H9 (cell line): ENCODE measurements at regions not wholly inside any gene's neighbourhood (a gene's known extent, or its start where the extent isn't known, plus 50 kb on each side); places are given as distances from the start of the nearest gene placed in this dataset.

Experiments
- DNase-seq: peaks from one replicate; pipeline ENCODE4 v3.0.0-alpha.2; 2017
- H2AFZ ChIP-seq: one replicate; pipeline ENCODE4 v1.6.1; 2013; ENCODE audit warnings: mild to moderate bottlenecking, low read length, control low read depth, moderate library complexity
- H2AK5ac ChIP-seq: 2 replicates; pipeline ENCODE4 v1.6.1; 2013; ENCODE audit warnings: low read length, control low read depth, mixed read lengths; ENCODE audit not compliant: insufficient read length
- H2BK120ac ChIP-seq: one replicate; pipeline ENCODE4 v1.6.1; 2013; ENCODE audit warnings: low read depth, mild to moderate bottlenecking, low read length, control low read depth, inconsistent platforms; ENCODE audit not compliant: poor library complexity, severe bottlenecking
- H2BK12ac ChIP-seq: 2 replicates; pipeline ENCODE4 v1.6.1; 2013; ENCODE audit warnings: low read length, control low read depth, mixed read lengths, low read depth; ENCODE audit not compliant: insufficient read length
- H2BK15ac ChIP-seq: 2 replicates; pipeline ENCODE4 v1.6.1; 2013; ENCODE audit warnings: low read depth, low read length, control low read depth
- H2BK20ac ChIP-seq: one replicate; pipeline ENCODE4 v1.6.1; 2013; ENCODE audit warnings: low read depth, mild to moderate bottlenecking, low read length, control low read depth, inconsistent platforms; ENCODE audit not compliant: poor library complexity, severe bottlenecking
- H2BK5ac ChIP-seq: 2 replicates; pipeline ENCODE4 v1.6.1; 2013; ENCODE audit warnings: low read length, control low read depth, mixed read lengths; ENCODE audit not compliant: insufficient read length
- H3K14ac ChIP-seq: 2 replicates; pipeline ENCODE4 v1.6.1; 2013; ENCODE audit warnings: low read length, control low read depth; ENCODE audit not compliant: insufficient read depth
- H3K18ac ChIP-seq: 2 replicates; pipeline ENCODE4 v1.6.1; 2013; ENCODE audit warnings: low read depth, mild to moderate bottlenecking, mixed read lengths, low read length, control low read depth; ENCODE audit not compliant: insufficient read length
- H3K23ac ChIP-seq: 2 replicates; pipeline ENCODE4 v1.6.1; 2013; ENCODE audit warnings: low read length, control low read depth, mixed read lengths, low read depth; ENCODE audit not compliant: insufficient read length
- H3K23me2 ChIP-seq: 2 replicates; pipeline ENCODE4 v1.6.1; 2013; ENCODE audit warnings: low read depth, mild to moderate bottlenecking, mixed read lengths, low read length, control low read depth; ENCODE audit not compliant: insufficient read length, poor library complexity, severe bottlenecking
- H3K27ac ChIP-seq: 2 replicates; pipeline ENCODE4 v1.5.1; 2013; ENCODE audit warnings: low read length, control low read depth, mixed read lengths, low read depth; ENCODE audit not compliant: insufficient read length
- H3K27me3 ChIP-seq: 2 replicates; pipeline ENCODE4 v1.6.1; 2013; ENCODE audit warnings: low read length, control low read depth, inconsistent platforms; ENCODE audit not compliant: insufficient read depth
- H3K4ac ChIP-seq: 2 replicates; pipeline ENCODE4 v1.6.1; 2013; ENCODE audit warnings: low read depth, mild to moderate bottlenecking, control low read depth, inconsistent platforms, low read length, moderate library complexity
- H3K4me1 ChIP-seq: 2 replicates; pipeline ENCODE4 v1.6.1; 2013; ENCODE audit warnings: low read length, control low read depth, inconsistent platforms; ENCODE audit not compliant: insufficient read depth
- H3K4me2 ChIP-seq: 2 replicates; pipeline ENCODE4 v1.6.1; 2013; ENCODE audit warnings: low read length, control low read depth, mixed read lengths; ENCODE audit not compliant: insufficient read length, insufficient read depth
- H3K56ac ChIP-seq: 2 replicates; pipeline ENCODE4 v1.6.1; 2013; ENCODE audit warnings: low read depth, mild to moderate bottlenecking, mixed read lengths, low read length, control low read depth; ENCODE audit not compliant: insufficient read length
- H3K79me1 ChIP-seq: 2 replicates; pipeline ENCODE4 v1.6.1; 2013; ENCODE audit warnings: low read depth, mild to moderate bottlenecking, moderate library complexity, low read length, control low read depth, inconsistent platforms; ENCODE audit not compliant: insufficient read depth, poor library complexity, severe bottlenecking
- H3K79me2 ChIP-seq: 2 replicates; pipeline ENCODE4 v1.6.1; 2013; ENCODE audit warnings: low read length, control low read depth, inconsistent platforms; ENCODE audit not compliant: insufficient read depth
- H3K9ac ChIP-seq: 2 replicates; pipeline ENCODE4 v1.6.1; 2013; ENCODE audit warnings: low read length, control low read depth, mixed read lengths; ENCODE audit not compliant: insufficient read length; ENCODE audit errors: extremely low read depth
- H3K9me3 ChIP-seq: one replicate; pipeline ENCODE4 v1.6.1; 2013; ENCODE audit warnings: low read depth, low read length, inconsistent platforms; ENCODE audit not compliant: control insufficient read depth
- H3T11ph ChIP-seq: one replicate; pipeline ENCODE4 v1.6.1; 2013; ENCODE audit warnings: mild to moderate bottlenecking, low read length, control low read depth, inconsistent platforms
- H4K20me1 ChIP-seq: one replicate; pipeline ENCODE4 v1.6.1; 2013; ENCODE audit not compliant: control insufficient read depth, insufficient read length, insufficient read depth
- H4K5ac ChIP-seq: 2 replicates; pipeline ENCODE4 v1.6.1; 2013; ENCODE audit warnings: low read depth, mild to moderate bottlenecking, mixed read lengths, low read length, control low read depth; ENCODE audit not compliant: insufficient read length
- H4K8ac ChIP-seq: replicated peaks from 2 replicates; pipeline ENCODE4 v1.6.1; 2013; ENCODE audit warnings: low read length, control low read depth, mixed read lengths, low read depth; ENCODE audit not compliant: insufficient read length
- H4K91ac ChIP-seq: 2 replicates; pipeline ENCODE4 v1.6.1; 2013; ENCODE audit warnings: low read depth, mild to moderate bottlenecking, moderate library complexity, mixed read lengths, low read length, control low read depth; ENCODE audit not compliant: insufficient read length
- H3K27ac Mint-ChIP-seq, 3 experiments: 2 replicates in 2 of 3; 3 replicates in 1 of 3; pipeline ENCODE4 v1.8.0; 2020 to 2021; ENCODE audit warnings: mixed read lengths in 3 of 3, mild to moderate bottlenecking in 1 of 3, moderate library complexity in 1 of 3
- H3K27me3 Mint-ChIP-seq: 2 replicates; pipeline ENCODE4 v1.8.0; 2021; ENCODE audit warnings: low read depth, mild to moderate bottlenecking, moderate library complexity, mixed read lengths
- H3K36me3 Mint-ChIP-seq, 3 experiments: 2 replicates in 2 of 3; 3 replicates in 1 of 3; pipeline ENCODE4 v1.8.0; 2020 to 2021; ENCODE audit warnings: low read depth in 3 of 3, mixed read lengths in 3 of 3; ENCODE audit not compliant: insufficient read depth in 1 of 3
- H3K4me1 Mint-ChIP-seq, 2 experiments: 2 replicates each; pipeline ENCODE4 v1.8.0; 2020; ENCODE audit warnings: mixed read lengths in 2 of 2
- H3K4me3 Mint-ChIP-seq, 2 experiments: 2 replicates in 1 of 2; 3 replicates in 1 of 2; pipeline ENCODE4 v1.8.0; 2020 to 2021; ENCODE audit warnings: mild to moderate bottlenecking in 2 of 2, mixed read lengths in 2 of 2, moderate library complexity in 1 of 2
- H3K9me3 Mint-ChIP-seq, 2 experiments: 2 replicates in 1 of 2; 3 replicates in 1 of 2; pipeline ENCODE4 v1.8.0; 2020; ENCODE audit warnings: mild to moderate bottlenecking in 2 of 2, mixed read lengths in 2 of 2, moderate library complexity in 1 of 2
- CTCF ChIP-seq: fragments of 200-600 bp; sonication (generic); conservative IDR thresholded peaks from 3 replicates; pipeline ENCODE4 v1.8.0; 2021; ENCODE audit warnings: antibody characterized with exemption, mild to moderate bottlenecking
- WGBS: extraction: QIAGEN DNeasy Blood & Tissue Kit; methylation state at CpG from one replicate; pipeline ENCODE4 v1.1.7; 2013; ENCODE audit warnings: missing lambda C conversion rate, low lambda C conversion rate, mixed read lengths; ENCODE audit not compliant: insufficient read length; ENCODE audit errors: extremely low coverage; 5-methylcytosine and 5-hydroxymethylcytosine counted together

- H3K4me1 Mint-ChIP-seq: peaks cover 10 to 13% of the 10 kb centered on the region in 2 experiments
- no peak overlapping the region for H3K14ac ChIP-seq
- H3K18ac ChIP-seq: no peak overlapping the region
- no peak overlapping the region for H3K9ac ChIP-seq
- H3K79me2 ChIP-seq: no peaks in the 10 kb centered on the region
- no peak overlapping the region for H3K27ac ChIP-seq
- H3K27ac Mint-ChIP-seq: no peak overlapping the region
- no peaks in the 10 kb centered on the region for H3K9me3 ChIP-seq
- no peak overlapping the region for H4K8ac ChIP-seq
- no peaks in the 10 kb centered on the region for H4K20me1 ChIP-seq
- H3K36me3 Mint-ChIP-seq: no peaks in the 10 kb centered on the region; a peak in 1 of 7 replicates
- no peak overlapping the region for H3K4ac ChIP-seq
- H3K79me1 ChIP-seq: no peaks in the 10 kb centered on the region
- no peaks in the 10 kb centered on the region for H3K27me3 ChIP-seq
- H2BK5ac ChIP-seq: no peak overlapping the region
- WGBS: no CpG with 5 or more reads among the region's 1 CpG
- H3K23ac ChIP-seq: no peak overlapping the region
- no peaks in the 10 kb centered on the region for H3K23me2 ChIP-seq
- no peak overlapping the region for H4K5ac ChIP-seq
- no peak overlapping the region for H3K56ac ChIP-seq
- TF ChIP-seq CTCF: no peak
- H2BK15ac ChIP-seq: no peak overlapping the region
- 0 out of 2 replicates have a peak, but pooled peaks cover 5% of the 10 kb centered on the region for H3K27me3 Mint-ChIP-seq
- no peak overlapping the region for H2BK120ac ChIP-seq
- no peak for DNase-seq
- no peak overlapping the region for H3K4me2 ChIP-seq
- no peak overlapping the region for H4K91ac ChIP-seq
- no peak overlapping the region for H2AK5ac ChIP-seq
- H3K4me1 ChIP-seq: no peaks in the 10 kb centered on the region
- H3T11ph ChIP-seq: no peak overlapping the region
- H2AFZ ChIP-seq: no peak overlapping the region
- H2BK20ac ChIP-seq: no peak overlapping the region
- no peak overlapping the region for H3K4me3 Mint-ChIP-seq
- no peak overlapping the region for H2BK12ac ChIP-seq
- no peaks in the 10 kb centered on the region; a peak in 1 of 5 replicates for H3K9me3 Mint-ChIP-seq
Measured at GRCh38 chr1:98453066-98453465, 208.5 kb upstream of the SNX7 start.
